ENCODE measurements at regions not wholly inside any gene's neighbourhood (a gene's known extent, or its start where the extent isn't known, plus 50 kb on each side); places are given as distances from the start of the nearest gene placed in this dataset.

- no peak overlapping the region for H3K4me3 Mint-ChIP-seq
- H3K36me3 Mint-ChIP-seq = no peaks in the 10 kb centered on the region
- H3K27ac Mint-ChIP-seq = no peak overlapping the region
- peaks cover 6% of the 10 kb centered on the region for H3K9me3 Mint-ChIP-seq
- ATAC-seq (no peak), DNase-seq (ENCODE audit: low spot score in 2 of 2) (no peak)
- no peaks in the 10 kb centered on the region for H3K4me1 Mint-ChIP-seq
Measured at GRCh38 chr2:107358362-107358761, 468.3 kb upstream of the RGPD4 start.

DNA sequence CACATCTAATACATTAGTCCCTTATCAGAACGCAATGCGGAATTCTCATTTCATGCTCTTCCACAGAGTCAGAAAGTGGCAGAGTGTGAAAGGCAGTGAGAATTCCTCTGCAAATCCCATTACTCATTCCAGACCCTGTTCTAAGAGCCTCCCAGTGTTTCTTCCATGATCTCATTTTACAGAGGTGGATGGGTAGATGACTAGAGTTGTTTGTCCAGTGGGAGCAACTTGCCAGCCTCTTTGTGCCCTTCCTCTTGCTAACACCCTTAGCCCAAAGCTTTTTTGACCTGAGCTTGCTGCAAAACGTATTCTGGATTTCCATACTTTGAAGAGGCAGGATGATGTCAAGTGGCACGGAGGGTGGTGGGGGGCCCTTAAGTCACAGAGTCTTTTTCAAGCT is 467.7 kb upstream of the RGPD4 start:
- DNase-seq (ENCODE audit: low spot score in 2 of 2) (no peak), ATAC-seq (no peak)
- Mint-ChIP-seq H3K4me3 (no peak overlapping the region), H3K4me1 (no peaks in the 10 kb centered on the region), H3K36me3 (no peaks in the 10 kb centered on the region), H3K9me3 (peaks cover 6% of the 10 kb centered on the region), H3K27ac (no peak overlapping the region)

- no peak for DNase-seq (ENCODE audit: low spot score in 2 of 2)
- no peaks in the 10 kb centered on the region for H3K4me1 Mint-ChIP-seq
- no peaks in the 10 kb centered on the region for H3K36me3 Mint-ChIP-seq
- no peak overlapping the region for H3K27ac Mint-ChIP-seq
- no peak overlapping the region for H3K4me3 Mint-ChIP-seq
- ATAC-seq = no peak
- H3K9me3 Mint-ChIP-seq = peaks cover 7% of the 10 kb centered on the region
Measured at GRCh38 chr2:107361751-107362381, 464.8 kb upstream of the RGPD4 start.

DNA sequence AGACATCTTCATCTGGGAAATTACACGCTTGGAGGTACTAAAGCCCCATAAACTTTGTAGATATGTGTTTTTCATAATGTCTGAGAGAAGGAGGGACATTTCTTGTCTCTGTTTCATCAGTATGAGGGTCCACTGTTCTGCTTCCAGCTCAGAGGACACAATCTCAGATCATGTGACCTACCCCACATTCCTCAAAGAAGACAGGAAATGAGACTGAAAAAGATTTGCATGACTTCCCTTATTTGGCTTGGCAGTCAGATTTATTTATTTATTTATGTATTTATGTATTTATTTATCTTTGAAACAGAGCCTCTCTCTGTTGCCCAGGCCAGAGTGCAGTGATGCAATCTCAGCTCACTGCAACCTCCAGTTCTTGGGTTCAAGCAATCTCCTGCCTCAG is 463.7 kb upstream of the RGPD4 start:
- Mint-ChIP-seq H3K36me3 (no peaks in the 10 kb centered on the region), H3K4me1 (no peaks in the 10 kb centered on the region), H3K9me3 (peaks cover 7% of the 10 kb centered on the region), H3K4me3 (no peak overlapping the region), H3K27ac (no peak overlapping the region)
- ATAC-seq (no peak), DNase-seq (ENCODE audit: low spot score in 2 of 2) (no peak)

DNA sequence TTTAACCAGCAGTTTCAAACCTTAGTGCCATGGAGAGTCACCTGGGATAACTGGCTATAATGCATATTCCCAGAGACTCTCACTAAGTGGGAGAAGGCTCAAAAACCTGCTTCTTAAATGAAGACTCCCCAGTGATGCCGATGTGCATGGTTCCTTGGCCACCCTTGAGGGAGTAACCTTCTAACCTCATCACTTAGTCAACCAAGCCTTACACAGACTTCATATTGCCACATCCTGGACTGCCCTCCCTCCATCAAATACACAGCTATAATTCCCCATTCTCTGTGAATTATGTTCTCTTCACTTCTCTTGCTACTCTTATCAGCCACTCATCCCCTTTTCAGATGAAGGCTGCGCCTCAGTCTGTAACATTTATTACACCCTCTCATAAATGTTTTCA is 462.9 kb upstream of the RGPD4 start:
- no peak overlapping the region for H3K27ac Mint-ChIP-seq
- no peaks in the 10 kb centered on the region for H3K4me1 Mint-ChIP-seq
- no peak overlapping the region for H3K4me3 Mint-ChIP-seq
- ATAC-seq (no peak), DNase-seq (ENCODE audit: low spot score in 2 of 2) (no peak)
- peaks cover 7% of the 10 kb centered on the region for H3K9me3 Mint-ChIP-seq
- H3K36me3 Mint-ChIP-seq = no peaks in the 10 kb centered on the region

- no peak for DNase-seq (ENCODE audit: low spot score in 2 of 2)
- H3K4me3 Mint-ChIP-seq = no peak overlapping the region
- peaks cover 7% of the 10 kb centered on the region for H3K9me3 Mint-ChIP-seq
- no peaks in the 10 kb centered on the region for H3K36me3 Mint-ChIP-seq
- no peaks in the 10 kb centered on the region for H3K4me1 Mint-ChIP-seq
- peak; percentile 42 for ATAC-seq
- H3K27ac Mint-ChIP-seq = no peak overlapping the region
Measured at GRCh38 chr2:107364361-107364950, 462.2 kb upstream of the RGPD4 start.

- Mint-ChIP-seq H3K4me1 (no peaks in the 10 kb centered on the region), H3K4me3 (no peak overlapping the region), H3K36me3 (no peaks in the 10 kb centered on the region), H3K27ac (no peak overlapping the region), H3K9me3 (peaks cover 19% of the 10 kb centered on the region)
- no peak for DNase-seq (ENCODE audit: low spot score in 2 of 2)
- ATAC-seq = no peak
Measured at GRCh38 chr2:107374249-107374648, 452.4 kb upstream of the RGPD4 start.

DNA sequence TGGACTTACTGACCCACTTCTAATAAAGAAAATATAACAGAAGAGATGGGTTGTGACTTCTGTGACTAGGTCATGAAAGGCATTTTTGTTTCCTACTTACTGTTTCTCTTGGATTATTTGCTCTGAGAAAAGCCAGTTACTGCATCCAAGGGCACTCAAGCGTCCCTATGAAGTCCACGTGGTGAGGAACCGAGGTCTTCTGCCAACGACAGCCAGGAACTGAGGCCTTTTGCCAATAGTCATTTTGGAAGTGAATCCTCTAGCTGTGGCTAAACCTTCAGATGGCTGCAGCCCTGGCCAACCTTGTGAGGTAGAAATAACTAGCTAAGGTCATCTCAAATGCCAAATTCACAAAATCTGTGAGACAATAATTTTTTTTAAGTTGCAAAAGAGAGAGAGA is 449.8 kb upstream of the RGPD4 start:
- DNase-seq (ENCODE audit: low spot score in 2 of 2) = no peak
- H3K4me1 Mint-ChIP-seq = no peaks in the 10 kb centered on the region
- H3K36me3 Mint-ChIP-seq = no peaks in the 10 kb centered on the region
- no peak overlapping the region for H3K27ac Mint-ChIP-seq
- H3K4me3 Mint-ChIP-seq = no peak overlapping the region
- no peak for ATAC-seq
- peaks cover 21% of the 10 kb centered on the region for H3K9me3 Mint-ChIP-seq

GRCh38 chr2:107380912-107381311 is 445.8 kb upstream of the RGPD4 start:
- Mint-ChIP-seq H3K36me3 (no peaks in the 10 kb centered on the region), H3K4me1 (no peaks in the 10 kb centered on the region), H3K4me3 (no peak overlapping the region), H3K27ac (no peak overlapping the region), H3K9me3 (peaks cover 16% of the 10 kb centered on the region)
- no peak for ATAC-seq
- no peak for DNase-seq (ENCODE audit: low spot score in 2 of 2)

GRCh38 chr2:107383691-107384090 is 443.0 kb upstream of the RGPD4 start:
- DNase-seq (ENCODE audit: low spot score in 2 of 2) (no peak), ATAC-seq (no peak)
- H3K4me3 Mint-ChIP-seq = no peak overlapping the region
- no peaks in the 10 kb centered on the region for H3K4me1 Mint-ChIP-seq
- H3K27ac Mint-ChIP-seq = no peak overlapping the region
- H3K9me3 Mint-ChIP-seq = peaks cover 16% of the 10 kb centered on the region
- no peaks in the 10 kb centered on the region for H3K36me3 Mint-ChIP-seq

GRCh38 chr2:107384422-107384821 is 442.3 kb upstream of the RGPD4 start:
- Mint-ChIP-seq H3K4me3 (no peak overlapping the region), H3K9me3 (peaks cover 19% of the 10 kb centered on the region), H3K27ac (no peak overlapping the region), H3K36me3 (no peaks in the 10 kb centered on the region), H3K4me1 (no peaks in the 10 kb centered on the region)
- ATAC-seq = no peak
- DNase-seq (ENCODE audit: low spot score in 2 of 2) = no peak

DNA sequence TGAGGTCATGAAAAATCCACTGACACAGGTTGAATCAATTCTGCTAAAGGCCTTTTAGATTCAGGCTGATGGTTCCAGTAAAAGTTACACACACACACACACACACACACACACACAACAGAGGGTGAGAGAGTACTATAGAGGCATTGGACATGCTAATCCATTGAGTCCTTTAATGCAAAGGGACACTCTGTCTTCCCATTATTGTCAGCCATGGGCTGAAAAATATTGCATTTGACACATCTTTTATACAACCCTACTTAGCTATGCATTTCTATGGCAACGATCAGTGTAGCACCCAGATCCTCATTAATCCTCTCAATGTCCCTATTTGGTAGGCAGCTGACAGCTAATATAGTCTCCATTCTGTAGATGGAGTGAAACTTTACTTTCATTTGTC is 440.8 kb upstream of the RGPD4 start:
- H3K27ac Mint-ChIP-seq = no peak overlapping the region
- no peaks in the 10 kb centered on the region for H3K4me1 Mint-ChIP-seq
- ATAC-seq (no peak), DNase-seq (ENCODE audit: low spot score in 2 of 2) (no peak)
- no peaks in the 10 kb centered on the region for H3K36me3 Mint-ChIP-seq
- H3K9me3 Mint-ChIP-seq = peaks cover 19% of the 10 kb centered on the region
- H3K4me3 Mint-ChIP-seq = no peak overlapping the region

DNA sequence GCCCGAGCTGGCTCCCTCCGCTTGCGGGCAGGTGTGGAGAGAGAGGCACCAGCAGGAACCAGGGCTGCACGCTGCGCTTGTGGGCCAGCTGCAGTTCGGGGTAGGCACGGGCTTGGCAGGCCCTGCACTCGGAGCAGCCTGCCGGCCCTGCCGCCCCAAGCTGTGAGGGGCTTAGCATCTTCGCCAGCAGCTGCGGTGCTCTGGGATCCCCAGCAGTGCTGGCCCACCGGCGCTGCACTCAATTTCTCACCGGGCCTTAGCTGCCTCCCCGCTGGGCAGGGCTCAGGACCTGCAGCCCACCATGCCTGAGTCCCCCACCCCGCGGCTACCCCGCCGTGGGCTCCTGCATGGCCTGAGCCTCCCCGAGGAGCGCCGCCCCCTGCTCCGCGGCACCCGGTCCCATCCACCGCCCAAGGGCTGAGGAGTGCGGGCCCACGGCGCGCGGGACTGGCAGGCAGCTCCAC is 434.4 kb upstream of the RGPD4 start:
- no peaks in the 10 kb centered on the region for H3K36me3 Mint-ChIP-seq
- H3K27ac Mint-ChIP-seq = no peak overlapping the region
- no peaks in the 10 kb centered on the region for H3K4me1 Mint-ChIP-seq
- no peak overlapping the region for H3K4me3 Mint-ChIP-seq
- DNase-seq (ENCODE audit: low spot score in 2 of 2) = no peak
- ATAC-seq = no peak
- H3K9me3 Mint-ChIP-seq = peaks cover 12% of the 10 kb centered on the region

- H3K36me3 Mint-ChIP-seq = no peaks in the 10 kb centered on the region
- no peak overlapping the region for H3K27ac Mint-ChIP-seq
- H3K9me3 Mint-ChIP-seq = peaks cover 9% of the 10 kb centered on the region
- no peak for DNase-seq (ENCODE audit: low spot score in 2 of 2)
- H3K4me1 Mint-ChIP-seq = no peaks in the 10 kb centered on the region
- ATAC-seq = no peak
- H3K4me3 Mint-ChIP-seq = no peak overlapping the region
Measured at GRCh38 chr2:107393516-107393915, 433.2 kb upstream of the RGPD4 start.

DNA sequence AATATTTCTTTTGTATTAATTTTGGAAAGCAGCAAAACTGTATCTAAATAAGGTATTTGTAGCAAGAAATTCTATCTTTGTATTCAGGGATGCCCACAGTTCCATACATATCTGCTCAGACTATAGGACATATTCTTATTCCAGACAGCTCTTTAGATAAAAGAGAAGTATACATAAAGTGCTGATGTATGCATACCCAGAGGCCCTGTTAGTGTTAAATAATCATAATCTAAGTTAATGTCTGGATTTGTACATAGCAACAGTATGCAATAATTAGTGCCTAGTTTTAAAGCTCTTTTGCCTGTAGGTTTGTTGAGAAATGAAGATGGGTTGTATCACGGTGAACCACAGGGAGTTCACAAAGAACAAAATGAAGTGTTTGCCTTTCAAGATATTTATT is 428.0 kb upstream of the RGPD4 start:
- H3K4me3 Mint-ChIP-seq = no peak overlapping the region
- DNase-seq (ENCODE audit: low spot score in 2 of 2) = no peak
- no peak for ATAC-seq
- H3K4me1 Mint-ChIP-seq = no peaks in the 10 kb centered on the region
- H3K27ac Mint-ChIP-seq = no peak overlapping the region
- no peaks in the 10 kb centered on the region for H3K36me3 Mint-ChIP-seq
- peaks cover 6% of the 10 kb centered on the region for H3K9me3 Mint-ChIP-seq

DNA sequence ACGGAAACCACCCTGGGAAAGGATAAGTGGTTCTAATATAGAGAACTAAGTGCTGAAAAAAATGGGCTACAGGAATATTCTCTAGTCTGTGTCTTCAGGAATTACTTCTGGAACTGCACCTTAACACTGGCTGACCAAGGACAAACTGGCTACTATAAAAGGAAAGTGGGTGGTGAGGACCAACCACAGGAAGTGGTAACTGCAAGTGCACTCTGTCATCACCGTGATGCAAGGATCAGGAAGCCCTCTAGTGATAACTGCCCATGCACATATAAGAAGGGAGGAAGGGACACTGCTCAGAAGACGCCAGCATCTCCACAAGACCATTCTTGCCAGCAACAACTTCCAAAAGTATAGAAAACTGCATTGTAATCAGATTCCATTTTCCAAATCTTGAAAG is 424.4 kb upstream of the RGPD4 start:
- Mint-ChIP-seq H3K36me3 (no peaks in the 10 kb centered on the region), H3K4me3 (no peak overlapping the region), H3K4me1 (no peaks in the 10 kb centered on the region), H3K27ac (no peak overlapping the region), H3K9me3 (peaks cover 9% of the 10 kb centered on the region)
- DNase-seq (ENCODE audit: low spot score in 2 of 2) = no peak
- ATAC-seq = no peak

Data from stimulated activated effector memory CD8-positive, alpha-beta T cell treated with anti-CD3 and anti-CD28 coated beads, Interleukin-12 subunit alpha, Interleukin-12 subunit beta, amount 100 ng/mL, for 72 hours (primary cell).